ENCODE measurements at regions not wholly inside any gene's neighbourhood (a gene's known extent, or its start where the extent isn't known, plus 50 kb on each side); places are given as distances from the start of the nearest gene placed in this dataset.

GRCh38 chr16:14371778-14372431 lies 258.2 kb downstream of the PARN start:
- H3K36me3 ChIP-seq (ENCODE audit: control insufficient read depth, insufficient read depth, low read length) = no peaks in the 10 kb centered on the region
- peaks cover 16 to 38% of the 10 kb centered on the region in 2 experiments for H3K27me3 ChIP-seq (ENCODE audit: control insufficient read depth in 2 of 2, insufficient read depth in 2 of 2, low read length in 2 of 2)
- H3K4me2 ChIP-seq (ENCODE audit: insufficient read depth, low read length) = no peak overlapping the region
- no peaks in the 10 kb centered on the region for H4K20me1 ChIP-seq (replicated peaks; ENCODE audit: control insufficient read depth, insufficient read depth, low read length)
- 14% methylated on average over 7 of the region's 7 CpGs for WGBS (ENCODE audit: insufficient coverage, low coverage, missing lambda C conversion rate)
- in situ Hi-C loops (cut with MboI) = no loop called here
- CTCF ChIA-PET (ENCODE audit: low intra/inter-chr PET ratio) = no interaction called here
- no peak overlapping the region for H3K4me3 ChIP-seq
- FAIRE-seq (no peak), ATAC-seq (peak; percentile 60), DNase-seq (ENCODE audit: extremely low read depth in 1 of 4, low spot score in 3 of 4) (peak in 3 of 4 experiments; percentile 53 to 66 (median 54))
- H3K27ac ChIP-seq (ENCODE audit: extremely low read depth, low read depth, low read length) = no peak overlapping the region
- no peaks in the 10 kb centered on the region for H3K9me3 ChIP-seq (replicated peaks; ENCODE audit: control insufficient read depth, insufficient read depth, low read depth, low read length)
- no peaks in the 10 kb centered on the region for H3K79me2 ChIP-seq (ENCODE audit: control insufficient read depth, insufficient read depth, low read length)
- POLR2A ChIA-PET = interaction anchor here (0.8 kb wide), 1 partner anchor 15 kb away, joined by 3 read pairs; no protein-coding TSS in a partner anchor
- intact Hi-C loops (cut with micrococcal nuclease) = loop anchor here (10.0 kb wide), 1 partner anchor 153 kb away; no protein-coding TSS in a partner anchor
- H3K9me1 ChIP-seq (ENCODE audit: control insufficient read depth, insufficient read depth, low read length) = no peaks in the 10 kb centered on the region
- H2AFZ ChIP-seq (ENCODE audit: low read depth, low read length) = no peak overlapping the region
- H3K9ac ChIP-seq (ENCODE audit: insufficient read depth in 1 of 2, low read depth in 2 of 2, low read length in 2 of 2) = no peak overlapping the region
- peaks cover 0 to 19% of the 10 kb centered on the region in 2 experiments; a peak in 3 of 5 replicates for H3K4me1 ChIP-seq (replicated peaks in 1 of 2; ENCODE audit: control insufficient read depth in 2 of 2, insufficient read depth in 2 of 2, low read length in 2 of 2)
- no TSS peak for BruUV-seq (replicated peaks)
- TF ChIP-seq SAFB2 (IDR thresholded peaks at IDR 0.05; ENCODE audit: borderline replicate concordance, low read depth, low read length, severe bottlenecking) (no peak), MGA (IDR thresholded peaks at IDR 0.05) (no peak), BCOR (IDR thresholded peaks at IDR 0.05) (peak; percentile 42; the same call in 1 of the 2 replicates), CBFA2T3 (IDR thresholded peaks at IDR 0.05) (no peak), RBM25 (IDR thresholded peaks at IDR 0.05; ENCODE audit: low read depth, low read length, severe bottlenecking) (peak; percentile 61), NFIC (IDR thresholded peaks at IDR 0.05) (no peak), CREB1 (IDR thresholded peaks at IDR 0.05) (no peak), CREB1 (CRISPR knock-in tag; IDR thresholded peaks at IDR 0.05) (no peak), JUND (IDR thresholded peaks at IDR 0.05; ENCODE audit: borderline replicate concordance, low read depth, low read length) (no peak), JUND (tag; IDR thresholded peaks at IDR 0.05; ENCODE audit: borderline replicate concordance, low read depth, low read length) (no peak), KDM1A (IDR thresholded peaks at IDR 0.05) (peak; percentile 33 to 63; a peak in 2 of 4 replicates)
